Osteoblast (primary cell): ENCODE measurements at regions not wholly inside any gene's neighbourhood (a gene's known extent, or its start where the extent isn't known, plus 50 kb on each side); places are given as distances from the start of the nearest gene placed in this dataset.

Experiments used
- DNase-seq: peaks from one replicate; pipeline ENCODE4 v3.0.0; 2011; ENCODE audit warnings: low spot score, mixed read lengths; ENCODE audit not compliant: insufficient read length; ENCODE audit errors: missing footprints
- H2AFZ ChIP-seq: 2 replicates; pipeline ENCODE4 v1.6.0; 2011; ENCODE audit warnings: mild to moderate bottlenecking, low read length
- H3K27ac ChIP-seq: 2 replicates; pipeline ENCODE4 v1.5.1; 2011; ENCODE audit warnings: mild to moderate bottlenecking, low read depth, low read length, moderate library complexity
- H3K27me3 ChIP-seq: 2 replicates; pipeline ENCODE4 v1.6.0; 2012; ENCODE audit warnings: mild to moderate bottlenecking, control low read depth, inconsistent platforms, low read length, moderate library complexity; ENCODE audit not compliant: insufficient read depth
- H3K36me3 ChIP-seq: 2 replicates; pipeline ENCODE4 v1.5.1; 2011; ENCODE audit warnings: mild to moderate bottlenecking, low read length, control low read depth, moderate library complexity; ENCODE audit not compliant: insufficient read depth
- H3K4me1 ChIP-seq: 2 replicates; pipeline ENCODE4 v1.5.1; 2011; ENCODE audit warnings: mild to moderate bottlenecking, low read length, control low read depth, moderate library complexity; ENCODE audit not compliant: insufficient read depth
- H3K4me2 ChIP-seq: 2 replicates; pipeline ENCODE4 v1.6.0; 2011; ENCODE audit warnings: mild to moderate bottlenecking, low read length; ENCODE audit not compliant: insufficient read depth
- H3K4me3 ChIP-seq: fragments of 200-600 bp; sonication (generic); 3 replicates; pipeline ENCODE4 v1.5.1; 2012; ENCODE audit warnings: mild to moderate bottlenecking, low read length, inconsistent platforms; ENCODE audit not compliant: insufficient read depth
- H3K79me2 ChIP-seq: 2 replicates; pipeline ENCODE4 v1.6.0; 2012; ENCODE audit warnings: mild to moderate bottlenecking, low read length, control low read depth, inconsistent platforms; ENCODE audit not compliant: insufficient read depth
- H3K9me3 ChIP-seq: 2 replicates; pipeline ENCODE4 v1.5.1; 2011; ENCODE audit warnings: low read depth, low read length, control low read depth
- H4K20me1 ChIP-seq: 2 replicates; pipeline ENCODE4 v1.6.0; 2012; ENCODE audit warnings: mild to moderate bottlenecking, low read length, control low read depth; ENCODE audit not compliant: insufficient read depth
- CTCF ChIP-seq: IDR thresholded peaks from 2 replicates; pipeline ENCODE4 v1.5.1; 2011; ENCODE audit warnings: mild to moderate bottlenecking, low read depth, low read length, moderate library complexity; ENCODE audit errors: extremely low read depth

GRCh38 chr13:99905814-99906213 lies 65.8 kb downstream of the ZIC5 start:
- Histone ChIP-seq H3K4me1 (no peaks in the 10 kb centered on the region), H3K4me3 (no peak overlapping the region), H3K79me2 (no peaks in the 10 kb centered on the region), H3K9me3 (no peaks in the 10 kb centered on the region), H3K27me3 (peaks cover 18% of the 10 kb centered on the region), H4K20me1 (no peaks in the 10 kb centered on the region), H3K36me3 (no peaks in the 10 kb centered on the region), H3K27ac (no peak overlapping the region), H2AFZ (no peak overlapping the region), H3K4me2 (no peak overlapping the region)
- DNase-seq = no peak
- TF ChIP-seq CTCF = no peak

DNA sequence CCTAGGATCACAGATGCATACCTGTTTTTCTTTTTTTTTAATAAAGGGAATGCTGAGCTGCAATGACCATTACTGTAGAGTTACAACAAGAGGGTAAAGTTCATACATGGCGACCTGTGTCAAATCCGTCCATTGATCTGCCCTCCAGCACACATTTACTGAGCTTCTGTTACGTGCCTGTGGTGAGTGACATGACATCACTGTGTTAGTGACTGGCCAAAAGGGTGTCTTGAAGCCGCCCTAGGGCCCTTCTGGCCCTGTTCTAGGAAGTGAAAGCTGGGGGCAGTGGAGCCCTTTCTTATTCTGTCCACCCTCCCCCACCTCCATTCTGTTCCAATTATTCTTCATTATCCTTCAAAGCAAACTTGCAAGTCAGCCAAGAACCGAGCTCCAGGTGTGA lies 66.3 kb downstream of the ZIC5 start:
- peaks cover 18% of the 10 kb centered on the region for H3K27me3 ChIP-seq

DNA sequence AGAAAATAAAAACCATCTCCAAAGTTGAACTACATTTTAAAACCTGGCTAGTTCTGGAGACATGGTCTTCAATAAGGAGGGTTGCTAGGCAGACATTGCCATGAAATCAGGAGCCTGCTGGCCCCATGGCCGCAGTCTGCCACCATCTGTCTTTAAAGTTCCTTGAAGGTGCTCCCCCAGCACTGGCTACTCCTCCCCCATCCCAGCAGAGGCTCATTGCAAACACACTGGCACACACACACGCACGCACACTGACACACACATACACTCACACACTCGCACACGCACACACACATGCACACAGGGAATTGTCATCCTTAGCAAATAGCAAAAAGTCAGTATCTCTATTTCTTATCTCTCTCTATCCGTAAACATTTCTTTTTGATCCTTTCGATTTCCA lies 68.4 kb downstream of the ZIC5 start:
- DNase-seq = no peak
- no peaks in the 10 kb centered on the region for H3K9me3 ChIP-seq
- H3K4me3 ChIP-seq = no peak overlapping the region
- no peaks in the 10 kb centered on the region for H3K79me2 ChIP-seq
- no peak overlapping the region for H3K4me2 ChIP-seq
- H4K20me1 ChIP-seq = no peaks in the 10 kb centered on the region
- no peak overlapping the region for H3K27ac ChIP-seq
- H2AFZ ChIP-seq = no peak overlapping the region
- H3K27me3 ChIP-seq = peaks cover 14% of the 10 kb centered on the region
- H3K36me3 ChIP-seq = no peaks in the 10 kb centered on the region
- no peak for TF ChIP-seq CTCF
- no peaks in the 10 kb centered on the region for H3K4me1 ChIP-seq

More for the DNA sequence above, 66.3 kb downstream of the ZIC5 start:
- Histone ChIP-seq H4K20me1 (no peaks in the 10 kb centered on the region), H3K4me2 (no peak overlapping the region), H3K4me3 (no peak overlapping the region), H3K27ac (no peak overlapping the region), H3K36me3 (no peaks in the 10 kb centered on the region), H3K4me1 (no peaks in the 10 kb centered on the region), H2AFZ (no peak overlapping the region), H3K79me2 (no peaks in the 10 kb centered on the region), H3K9me3 (no peaks in the 10 kb centered on the region)
- no peak for DNase-seq
- TF ChIP-seq CTCF = no peak

- Histone ChIP-seq H2AFZ (no peak overlapping the region), H4K20me1 (no peaks in the 10 kb centered on the region), H3K27ac (no peak overlapping the region), H3K27me3 (peaks cover 14% of the 10 kb centered on the region), H3K79me2 (no peaks in the 10 kb centered on the region), H3K4me1 (no peaks in the 10 kb centered on the region), H3K36me3 (no peaks in the 10 kb centered on the region), H3K9me3 (no peaks in the 10 kb centered on the region), H3K4me3 (no peak overlapping the region), H3K4me2 (no peak overlapping the region)
- no peak for TF ChIP-seq CTCF
- DNase-seq = no peak
Measured at GRCh38 chr13:99902657-99903056, 68.9 kb downstream of the ZIC5 start.
